ENCODE measurements at regions not wholly inside any gene's neighbourhood (a gene's known extent, or its start where the extent isn't known, plus 50 kb on each side); places are given as distances from the start of the nearest gene placed in this dataset.

DNA sequence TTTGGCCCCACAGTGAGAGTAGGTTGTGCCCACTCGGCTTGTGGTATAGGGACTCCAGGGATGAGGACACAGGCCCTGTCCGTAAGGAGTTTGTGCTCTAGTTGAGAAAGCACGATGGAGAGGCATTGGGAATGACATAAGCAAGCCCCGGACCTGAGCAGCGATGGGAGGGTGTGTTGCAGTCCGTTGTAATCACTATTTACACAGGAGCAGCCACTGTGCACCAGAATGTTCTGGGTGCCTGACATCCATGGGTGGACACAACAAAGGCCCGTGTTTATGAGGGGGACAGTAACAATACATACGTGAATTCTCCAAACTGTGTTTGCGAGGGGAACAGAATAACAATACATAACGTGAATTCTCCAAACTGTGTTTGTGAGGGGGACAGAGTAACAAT lies 86.8 kb downstream of the NPIPB11 start:
- no peak for TF ChIP-seq POLR2AphosphoS5 (IDR thresholded peaks at IDR 0.05; ENCODE audit: low read depth, low read length)
- TF ChIP-seq POLR2A (IDR thresholded peaks at IDR 0.05; ENCODE audit: low read depth, low read length), result no peak

All from GM12892 (cell line).